Activated naive CD4-positive, alpha-beta T cell treated with anti-CD3 and anti-CD28 coated beads for 36 hours (primary cell): ENCODE measurements at regions not wholly inside any gene's neighbourhood (a gene's known extent, or its start where the extent isn't known, plus 50 kb on each side); places are given as distances from the start of the nearest gene placed in this dataset.

ENCODE experiments used
- CTCF ChIA-PET: fragments of 350-600 bp; sonication (Branson Sonifier 250); formaldehyde crosslinking; loops from one replicate; lab custom pipeline; 2021; ENCODE audit warnings: antibody characterized with exemption; lab: Charles Lee
- DNase-seq: peaks from one replicate; pipeline ENCODE4 v3.0.0-alpha.2; 2020
- H3K27ac Mint-ChIP-seq: one replicate; pipeline ENCODE4 v1.8.0; 2021; ENCODE audit warnings: mild to moderate bottlenecking, mixed read lengths
- H3K27me3 Mint-ChIP-seq: one replicate; pipeline ENCODE4 v1.8.0; 2021; ENCODE audit warnings: low read depth, mixed read lengths
- H3K36me3 Mint-ChIP-seq: one replicate; pipeline ENCODE4 v1.8.0; 2021; ENCODE audit warnings: low read depth, mixed read lengths
- H3K4me1 Mint-ChIP-seq: one replicate; pipeline ENCODE4 v1.8.0; 2021; ENCODE audit warnings: low read depth, mixed read lengths
- H3K4me3 Mint-ChIP-seq: one replicate; pipeline ENCODE4 v1.8.0; 2021; ENCODE audit warnings: mild to moderate bottlenecking, moderate library complexity, mixed read lengths
- H3K9me3 Mint-ChIP-seq: one replicate; pipeline ENCODE4 v1.8.0; 2021; ENCODE audit warnings: mixed read lengths
- intact Hi-C: fragments of 100-400 bp; cut with micrococcal nuclease; formaldehyde crosslinking; loops from one replicate; pipeline ENCODE4 v1.15.1; 2023

GRCh38 chr11:134625631-134626030 is 213.6 kb upstream of the B3GAT1 start:
- no peak overlapping the region for H3K27ac Mint-ChIP-seq
- peaks cover 8% of the 10 kb centered on the region for H3K27me3 Mint-ChIP-seq
- no peak for DNase-seq
- no peaks in the 10 kb centered on the region for H3K36me3 Mint-ChIP-seq
- CTCF ChIA-PET, result no interaction called here
- intact Hi-C loops, result no loop called here
- H3K4me3 Mint-ChIP-seq, result no peak overlapping the region
- H3K9me3 Mint-ChIP-seq, result no peaks in the 10 kb centered on the region
- H3K4me1 Mint-ChIP-seq, result no peaks in the 10 kb centered on the region

GRCh38 chr11:134625151-134625550 is 213.1 kb upstream of the B3GAT1 start:
- Mint-ChIP-seq H3K9me3 (no peaks in the 10 kb centered on the region), H3K27ac (no peak overlapping the region)

GRCh38 chr11:134624166-134624920 is 212.3 kb upstream of the B3GAT1 start:
- no peak for DNase-seq
- no peaks in the 10 kb centered on the region for H3K4me1 Mint-ChIP-seq
- H3K36me3 Mint-ChIP-seq, result no peaks in the 10 kb centered on the region
- no peaks in the 10 kb centered on the region for H3K9me3 Mint-ChIP-seq
- intact Hi-C loops, result no loop called here
- H3K4me3 Mint-ChIP-seq, result no peak overlapping the region
- peaks cover 8% of the 10 kb centered on the region for H3K27me3 Mint-ChIP-seq
- CTCF ChIA-PET, result no interaction called here
- H3K27ac Mint-ChIP-seq, result no peak overlapping the region

More at GRCh38 chr11:134625151-134625550, 213.1 kb upstream of the B3GAT1 start:
- Mint-ChIP-seq H3K4me3 (no peak overlapping the region), H3K27me3 (peaks cover 8% of the 10 kb centered on the region), H3K4me1 (no peaks in the 10 kb centered on the region), H3K36me3 (no peaks in the 10 kb centered on the region)
- CTCF ChIA-PET, result no interaction called here
- intact Hi-C loops, result no loop called here
- no peak for DNase-seq

GRCh38 chr11:134623711-134624110 is 211.7 kb upstream of the B3GAT1 start:
- H3K27me3 Mint-ChIP-seq, result peaks cover 8% of the 10 kb centered on the region
- no peak overlapping the region for H3K27ac Mint-ChIP-seq
- H3K9me3 Mint-ChIP-seq, result no peaks in the 10 kb centered on the region

GRCh38 chr11:134622458-134622857 is 210.4 kb upstream of the B3GAT1 start:
- no peak overlapping the region for H3K27ac Mint-ChIP-seq
- H3K36me3 Mint-ChIP-seq, result no peaks in the 10 kb centered on the region
- peaks cover 4% of the 10 kb centered on the region for H3K27me3 Mint-ChIP-seq
- H3K4me3 Mint-ChIP-seq, result no peak overlapping the region
- intact Hi-C loops, result no loop called here
- H3K9me3 Mint-ChIP-seq, result no peaks in the 10 kb centered on the region
- DNase-seq, result no peak
- CTCF ChIA-PET, result interaction anchor here (0.5 kb wide), 1 partner anchor 246 kb away, joined by 3 read pairs; no protein-coding TSS in a partner anchor
- no peaks in the 10 kb centered on the region for H3K4me1 Mint-ChIP-seq

More at GRCh38 chr11:134623711-134624110, 211.7 kb upstream of the B3GAT1 start:
- Mint-ChIP-seq H3K4me3 (no peak overlapping the region), H3K36me3 (no peaks in the 10 kb centered on the region), H3K4me1 (no peaks in the 10 kb centered on the region)
- intact Hi-C loops, result no loop called here
- no peak for DNase-seq
- CTCF ChIA-PET, result no interaction called here

GRCh38 chr11:134617360-134617759 is 205.3 kb upstream of the B3GAT1 start:
- intact Hi-C loops, result no loop called here
- Mint-ChIP-seq H3K9me3 (no peaks in the 10 kb centered on the region), H3K27ac (no peak overlapping the region), H3K4me1 (no peaks in the 10 kb centered on the region), H3K27me3 (no peaks in the 10 kb centered on the region), H3K36me3 (no peaks in the 10 kb centered on the region), H3K4me3 (no peak overlapping the region)
- CTCF ChIA-PET, result no interaction called here
- DNase-seq, result no peak

GRCh38 chr11:134616038-134616437 is 204.0 kb upstream of the B3GAT1 start:
- Mint-ChIP-seq H3K36me3 (no peaks in the 10 kb centered on the region), H3K9me3 (no peaks in the 10 kb centered on the region), H3K27ac (no peak overlapping the region), H3K27me3 (no peaks in the 10 kb centered on the region), H3K4me3 (no peak overlapping the region), H3K4me1 (no peaks in the 10 kb centered on the region)
- no peak for DNase-seq
- CTCF ChIA-PET, result no interaction called here
- intact Hi-C loops, result no loop called here

- H3K4me3 Mint-ChIP-seq, result no peak overlapping the region
- intact Hi-C loops, result no loop called here
These were observed 203.1 kb upstream of the B3GAT1 start for GRCh38 chr11:134615041-134615615.

GRCh38 chr11:134614141-134614540 is 202.1 kb upstream of the B3GAT1 start:
- DNase-seq, result no peak
- H3K27ac Mint-ChIP-seq, result no peak overlapping the region
- CTCF ChIA-PET, result no interaction called here
- H3K4me3 Mint-ChIP-seq, result no peak overlapping the region
- no peaks in the 10 kb centered on the region for H3K9me3 Mint-ChIP-seq
- peaks cover 2% of the 10 kb centered on the region for H3K27me3 Mint-ChIP-seq
- no peaks in the 10 kb centered on the region for H3K36me3 Mint-ChIP-seq
- H3K4me1 Mint-ChIP-seq, result no peaks in the 10 kb centered on the region
- intact Hi-C loops, result no loop called here

More at GRCh38 chr11:134615041-134615615, 203.1 kb upstream of the B3GAT1 start:
- H3K9me3 Mint-ChIP-seq, result no peaks in the 10 kb centered on the region
- CTCF ChIA-PET, result no interaction called here
- DNase-seq, result no peak
- no peak overlapping the region for H3K27ac Mint-ChIP-seq
- no peaks in the 10 kb centered on the region for H3K36me3 Mint-ChIP-seq
- no peaks in the 10 kb centered on the region for H3K4me1 Mint-ChIP-seq
- H3K27me3 Mint-ChIP-seq, result no peaks in the 10 kb centered on the region

GRCh38 chr11:134613646-134614045 is 201.6 kb upstream of the B3GAT1 start:
- Mint-ChIP-seq H3K36me3 (no peaks in the 10 kb centered on the region), H3K27me3 (peaks cover 3% of the 10 kb centered on the region), H3K4me1 (no peaks in the 10 kb centered on the region), H3K4me3 (no peak overlapping the region), H3K27ac (no peak overlapping the region), H3K9me3 (no peaks in the 10 kb centered on the region)
- intact Hi-C loops, result no loop called here
- CTCF ChIA-PET, result no interaction called here
- DNase-seq, result no peak

- DNase-seq, result no peak
- Mint-ChIP-seq H3K4me3 (no peak overlapping the region), H3K27me3 (peaks cover 3% of the 10 kb centered on the region), H3K9me3 (no peaks in the 10 kb centered on the region), H3K4me1 (no peaks in the 10 kb centered on the region), H3K27ac (no peak overlapping the region), H3K36me3 (no peaks in the 10 kb centered on the region)
- CTCF ChIA-PET, result no interaction called here
- intact Hi-C loops, result no loop called here
These were observed 200.3 kb upstream of the B3GAT1 start for GRCh38 chr11:134612140-134613030.

GRCh38 chr11:134611537-134611936 is 199.5 kb upstream of the B3GAT1 start:
- no peaks in the 10 kb centered on the region for H3K36me3 Mint-ChIP-seq
- no peaks in the 10 kb centered on the region for H3K9me3 Mint-ChIP-seq
- no peak overlapping the region for H3K27ac Mint-ChIP-seq
- CTCF ChIA-PET, result no interaction called here
- H3K4me1 Mint-ChIP-seq, result no peaks in the 10 kb centered on the region
- H3K4me3 Mint-ChIP-seq, result no peak overlapping the region
- H3K27me3 Mint-ChIP-seq, result peaks cover 3% of the 10 kb centered on the region
- intact Hi-C loops, result no loop called here
- DNase-seq, result no peak
